Thyroid gland (tissue), 4 donors: ENCODE measurements at regions not wholly inside any gene's neighbourhood (a gene's known extent, or its start where the extent isn't known, plus 50 kb on each side); places are given as distances from the start of the nearest gene placed in this dataset.

Experiments used
- DNase-seq, 2 donors: peaks; one replicate each; pipeline ENCODE4 v3.0.0-alpha.2; 2019
- H3K27ac ChIP-seq, 3 donors: fragments of 200-600 bp; sonication (generic); 1 replicate in 2 of 3; 2 replicates in 1 of 3; pipeline ENCODE4 v1.5.1; 2016 to 2019; ENCODE audit warnings: mild to moderate bottlenecking in 1 of 3, moderate library complexity in 1 of 3
- H3K27me3 ChIP-seq: fragments of 200-600 bp; sonication (generic); one replicate; pipeline ENCODE4 v1.5.1; 2019
- H3K36me3 ChIP-seq, 2 donors: fragments of 200-600 bp; sonication (generic); one replicate each; pipeline ENCODE4 v1.5.1; 2016 to 2019
- H3K4me1 ChIP-seq, 2 donors: fragments of 200-600 bp; sonication (generic); one replicate each; pipeline ENCODE4 v1.5.1; 2017 to 2019
- H3K4me3 ChIP-seq, 3 donors: fragments of 200-600 bp; sonication (generic); replicated peaks in 1 of 3; 1 replicate in 2 of 3; 2 replicates in 1 of 3; pipeline ENCODE4 v1.5.1; 2016; ENCODE audit warnings: mild to moderate bottlenecking in 1 of 3
- H3K9me3 ChIP-seq: fragments of 200-600 bp; sonication (generic); one replicate; pipeline ENCODE4 v1.5.1; 2017
- POLR2A ChIP-seq, 2 donors: fragments of 450-650 bp; IDR thresholded peaks; one replicate each; pipeline ENCODE4 v1.6.1; 2017; ENCODE audit warnings: antibody characterized with exemption in 2 of 2, mild to moderate bottlenecking in 2 of 2, moderate library complexity in 1 of 2
- WGBS, 2 donors: methylation state at CpG; one replicate each; pipeline ENCODE4 v1.1.5; 2017; 5-methylcytosine and 5-hydroxymethylcytosine counted together
- intact Hi-C: fragments of 100-400 bp; cut with DNase I; formaldehyde crosslinking; loops from one replicate; pipeline ENCODE4 v1.15.1; 2023
- TF ChIP-seq, protein P1 (sequence below), 6 experiments: fragments of 200-600 bp in 3 of 6; fragments of 450-650 bp in 3 of 6; sonication (generic) in 3 of 6; IDR thresholded peaks; one replicate each; pipeline ENCODE4 v1.5.1; 2016 to 2019; ENCODE audit warnings: antibody characterized with exemption in 6 of 6, mild to moderate bottlenecking in 2 of 6, inconsistent platforms in 1 of 6, moderate library complexity in 1 of 6

DNA sequence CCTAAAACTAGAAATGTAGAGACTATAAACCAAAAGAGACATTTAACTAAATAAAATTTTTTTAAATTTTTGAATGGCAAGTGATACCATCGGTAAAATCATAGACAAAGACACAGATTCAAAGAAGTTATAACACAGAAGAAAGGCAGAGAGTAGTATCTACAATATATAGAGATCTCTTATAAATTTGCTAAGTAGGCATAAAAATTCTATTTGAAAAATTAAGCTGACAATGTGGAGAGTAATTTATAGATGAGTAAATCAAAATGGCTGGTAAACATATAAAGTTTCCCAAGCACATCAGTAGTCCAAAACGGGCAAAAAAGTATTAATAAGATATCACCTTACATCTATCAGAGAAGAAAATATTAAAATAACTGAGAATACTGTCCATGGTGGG, 1061.0 kb downstream of the ADGRL2 start:
- intact Hi-C loops, result no loop called here
- H3K27me3 ChIP-seq, result no peaks in the 10 kb centered on the region
- no peak overlapping the region for H3K4me3 ChIP-seq
- DNase-seq, result no peak
- no peaks in the 10 kb centered on the region for H3K36me3 ChIP-seq
- H3K27ac ChIP-seq, result no peak overlapping the region
- no peaks in the 10 kb centered on the region for H3K4me1 ChIP-seq
- H3K9me3 ChIP-seq, result no peaks in the 10 kb centered on the region
- TF ChIP-seq, protein P1, sequence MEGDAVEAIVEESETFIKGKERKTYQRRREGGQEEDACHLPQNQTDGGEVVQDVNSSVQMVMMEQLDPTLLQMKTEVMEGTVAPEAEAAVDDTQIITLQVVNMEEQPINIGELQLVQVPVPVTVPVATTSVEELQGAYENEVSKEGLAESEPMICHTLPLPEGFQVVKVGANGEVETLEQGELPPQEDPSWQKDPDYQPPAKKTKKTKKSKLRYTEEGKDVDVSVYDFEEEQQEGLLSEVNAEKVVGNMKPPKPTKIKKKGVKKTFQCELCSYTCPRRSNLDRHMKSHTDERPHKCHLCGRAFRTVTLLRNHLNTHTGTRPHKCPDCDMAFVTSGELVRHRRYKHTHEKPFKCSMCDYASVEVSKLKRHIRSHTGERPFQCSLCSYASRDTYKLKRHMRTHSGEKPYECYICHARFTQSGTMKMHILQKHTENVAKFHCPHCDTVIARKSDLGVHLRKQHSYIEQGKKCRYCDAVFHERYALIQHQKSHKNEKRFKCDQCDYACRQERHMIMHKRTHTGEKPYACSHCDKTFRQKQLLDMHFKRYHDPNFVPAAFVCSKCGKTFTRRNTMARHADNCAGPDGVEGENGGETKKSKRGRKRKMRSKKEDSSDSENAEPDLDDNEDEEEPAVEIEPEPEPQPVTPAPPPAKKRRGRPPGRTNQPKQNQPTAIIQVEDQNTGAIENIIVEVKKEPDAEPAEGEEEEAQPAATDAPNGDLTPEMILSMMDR (IDR thresholded peaks at IDR 0.05), result no peak
- no peak for TF ChIP-seq POLR2A (IDR thresholded peaks at IDR 0.05)
- 94% methylated on average over 2 of the region's 2 CpGs for WGBS, 2 donors

DNA sequence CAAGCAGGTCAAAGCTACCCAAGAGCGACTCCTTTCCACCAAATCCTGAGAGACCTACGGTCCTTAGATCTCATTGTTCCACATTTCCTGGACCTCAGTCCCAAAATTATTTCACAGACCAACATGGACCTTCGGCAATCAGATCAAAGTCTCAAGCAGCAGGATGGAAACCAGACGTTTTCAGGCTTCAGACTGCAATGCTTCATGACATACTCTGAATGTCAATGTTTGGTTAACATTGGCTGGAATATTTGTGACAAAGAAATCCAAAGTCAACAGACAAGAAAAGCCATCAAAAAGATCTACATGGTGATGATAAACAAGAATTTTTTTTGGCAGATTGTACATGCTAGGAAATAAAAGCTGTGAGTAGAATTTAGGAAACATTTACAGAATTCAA, 1057.3 kb downstream of the ADGRL2 start:
- H3K27ac ChIP-seq, result no peak overlapping the region
- H3K4me3 ChIP-seq, result no peak overlapping the region
- WGBS, 2 donors, result 40 to 49% methylated on average over 4 of the region's 4 CpGs
- no peaks in the 10 kb centered on the region for H3K4me1 ChIP-seq
- H3K9me3 ChIP-seq, result no peaks in the 10 kb centered on the region
- TF ChIP-seq POLR2A (IDR thresholded peaks at IDR 0.05), result no peak
- TF ChIP-seq, protein P1 (IDR thresholded peaks at IDR 0.05), result no peak
- H3K27me3 ChIP-seq, result no peaks in the 10 kb centered on the region
- intact Hi-C loops, result no loop called here
- no peaks in the 10 kb centered on the region for H3K36me3 ChIP-seq
- no peak for DNase-seq

DNA sequence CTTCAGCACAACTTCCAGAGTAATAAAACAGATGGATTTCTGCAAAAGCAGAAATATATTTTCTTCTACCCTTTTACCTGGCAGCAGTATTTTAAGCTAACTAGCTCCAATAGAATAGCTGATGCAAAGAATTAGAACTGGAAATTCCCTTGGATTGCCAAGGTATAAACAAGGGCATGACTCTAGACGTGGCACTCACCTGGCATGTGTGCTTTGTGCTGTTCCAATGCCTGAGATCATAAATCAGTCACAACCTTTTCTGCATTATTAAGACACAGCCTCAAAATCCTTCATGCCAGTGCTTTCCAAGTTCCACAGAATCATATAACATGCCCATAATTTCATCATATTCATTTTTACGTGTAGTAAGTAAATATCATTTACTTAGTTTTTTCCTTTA, 1048.7 kb downstream of the ADGRL2 start:
- no peak for DNase-seq
- Histone ChIP-seq H3K4me3 (no peak overlapping the region), H3K9me3 (no peaks in the 10 kb centered on the region), H3K36me3 (no peaks in the 10 kb centered on the region), H3K4me1 (no peaks in the 10 kb centered on the region), H3K27me3 (no peaks in the 10 kb centered on the region), H3K27ac (no peak overlapping the region)
- no peak for TF ChIP-seq POLR2A (IDR thresholded peaks at IDR 0.05)
- TF ChIP-seq, protein P1 (IDR thresholded peaks at IDR 0.05), result no peak
- intact Hi-C loops, result no loop called here
- 80 to 85% methylated on average over 2 of the region's 2 CpGs for WGBS, 2 donors

DNA sequence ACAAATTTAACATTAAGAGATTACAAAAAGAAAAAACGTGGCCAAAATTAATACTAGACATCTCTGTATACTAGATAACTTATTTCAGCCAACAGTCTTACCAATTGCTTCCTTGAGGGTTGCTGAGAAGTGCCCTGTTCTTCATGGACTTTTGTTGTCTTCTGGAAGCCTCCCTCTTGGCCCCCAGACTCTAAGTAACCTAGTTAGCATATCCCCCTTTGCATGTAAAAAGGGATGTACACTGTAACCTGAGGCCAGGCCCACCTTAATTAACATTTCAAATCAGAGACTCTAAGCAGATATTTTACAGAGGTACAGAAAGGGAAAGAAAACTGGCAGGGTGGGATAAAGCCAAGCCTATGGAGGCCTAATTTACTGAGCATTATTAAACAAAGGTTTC, 1047.3 kb downstream of the ADGRL2 start:
- TF ChIP-seq POLR2A (IDR thresholded peaks at IDR 0.05), result no peak
- TF ChIP-seq, protein P1 (IDR thresholded peaks at IDR 0.05), result no peak
- 45 to 63% methylated on average over 1 of the region's 1 CpG for WGBS, 2 donors
- Histone ChIP-seq H3K27me3 (no peaks in the 10 kb centered on the region), H3K27ac (no peak overlapping the region), H3K4me1 (no peaks in the 10 kb centered on the region), H3K36me3 (no peaks in the 10 kb centered on the region), H3K4me3 (no peak overlapping the region), H3K9me3 (no peaks in the 10 kb centered on the region)
- intact Hi-C loops, result no loop called here
- DNase-seq, result no peak

DNA sequence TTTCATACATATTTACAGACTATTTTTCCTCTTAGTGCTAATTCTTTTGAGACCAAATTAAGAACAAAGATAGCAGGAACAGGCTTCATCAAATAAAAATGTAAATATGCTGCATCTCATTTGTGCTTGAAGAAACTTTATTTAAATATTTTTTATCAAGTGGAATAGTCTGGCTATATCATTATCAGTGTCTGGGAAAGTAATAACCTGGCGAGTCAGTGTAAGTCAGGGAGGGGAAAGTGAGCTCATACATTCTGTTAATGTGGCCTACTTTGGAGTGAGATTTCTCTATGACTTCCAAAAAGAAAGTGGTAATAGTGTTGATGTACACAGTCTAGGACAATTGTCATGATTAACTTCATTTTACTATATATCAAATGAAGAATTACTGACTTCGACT, 1045.1 kb downstream of the ADGRL2 start:
- Histone ChIP-seq H3K9me3 (no peaks in the 10 kb centered on the region), H3K27ac (no peak overlapping the region), H3K27me3 (no peaks in the 10 kb centered on the region), H3K36me3 (no peaks in the 10 kb centered on the region), H3K4me3 (no peak overlapping the region), H3K4me1 (no peaks in the 10 kb centered on the region)
- no peak for TF ChIP-seq POLR2A (IDR thresholded peaks at IDR 0.05)
- TF ChIP-seq, protein P1 (IDR thresholded peaks at IDR 0.05), result no peak
- DNase-seq, result no peak
- 99% methylated on average over 2 of the region's 2 CpGs for WGBS, 2 donors
- intact Hi-C loops, result no loop called here
